Kidney glomerular epithelial cell (primary cell): ENCODE measurements at regions not wholly inside any gene's neighbourhood (a gene's known extent, or its start where the extent isn't known, plus 50 kb on each side); places are given as distances from the start of the nearest gene placed in this dataset.
A peak's percentile ranks its signal among the peaks of the same experiment; 100 is the strongest.

Experiments used
- DNase-seq: peaks from one replicate; lab custom pipeline; 2025; lab: John Stamatoyannopoulos, UW

DNA sequence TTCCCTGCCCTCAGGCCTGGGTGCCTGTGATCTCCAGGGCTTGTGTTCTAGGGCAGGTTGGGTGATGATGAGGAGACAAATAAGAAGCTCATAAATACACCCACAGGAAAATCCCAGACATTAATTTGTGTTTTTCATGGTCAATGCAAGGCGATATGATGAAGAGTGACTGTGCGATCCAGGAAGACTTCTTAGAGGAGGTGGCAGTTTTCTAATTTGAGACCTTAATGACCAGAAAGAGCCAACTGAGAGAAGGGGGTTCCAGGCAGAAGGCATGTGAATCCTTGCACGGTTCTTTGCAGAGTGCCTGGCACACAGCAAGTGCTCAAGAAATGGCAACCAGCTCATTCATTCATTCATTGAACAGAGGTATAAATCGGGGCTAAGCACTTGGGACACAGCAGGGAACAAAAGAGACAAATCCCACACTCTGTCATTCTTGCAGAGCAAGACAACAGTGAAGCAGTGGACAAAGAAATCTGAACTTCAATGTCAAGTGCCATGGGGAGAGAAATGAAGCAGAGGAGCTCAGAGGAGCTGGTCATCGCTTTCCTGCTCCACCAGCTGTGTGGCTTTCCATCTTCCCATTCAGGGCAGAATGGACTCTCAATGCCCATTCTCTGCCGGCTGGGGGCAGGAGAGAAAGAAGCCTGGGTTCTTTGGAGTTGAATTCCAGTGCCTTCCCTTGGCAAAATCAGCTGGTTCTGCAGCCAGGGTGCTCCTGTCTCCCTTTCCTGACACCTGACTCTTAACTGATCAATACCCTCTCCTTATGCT lies 128.3 kb downstream of the AACS start:
- no peak for DNase-seq

DNA sequence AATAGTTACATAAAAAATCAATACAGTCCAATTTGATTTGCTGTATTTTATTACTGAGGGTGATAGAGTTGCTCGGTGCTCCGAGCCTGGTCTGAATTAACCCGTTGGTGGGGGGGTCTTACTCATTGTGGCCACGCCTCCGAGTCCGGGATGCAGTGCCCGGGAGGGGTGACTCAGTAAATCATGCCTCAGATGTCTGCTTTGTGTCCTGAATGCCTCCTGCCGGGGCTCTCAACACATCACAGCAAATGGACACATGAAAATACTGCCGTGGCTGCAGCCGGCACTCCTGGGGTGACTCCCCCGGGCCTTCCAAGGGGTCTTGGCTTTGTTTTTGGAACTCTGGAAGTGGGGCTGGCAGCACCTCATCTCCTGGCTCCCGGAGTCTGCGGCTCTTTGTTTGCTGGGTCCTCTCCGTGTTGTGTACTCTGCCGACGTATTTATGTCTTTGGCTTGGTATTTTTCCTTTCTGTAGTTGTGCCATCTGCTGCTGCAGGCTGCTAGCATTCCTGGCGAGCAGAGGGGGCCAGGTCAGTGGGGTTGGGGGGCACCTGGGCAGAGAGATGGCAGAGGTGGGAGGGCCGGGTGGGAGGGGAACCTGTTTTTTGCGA lies 129.0 kb downstream of the AACS start:
- peak; percentile 18 for DNase-seq

DNA sequence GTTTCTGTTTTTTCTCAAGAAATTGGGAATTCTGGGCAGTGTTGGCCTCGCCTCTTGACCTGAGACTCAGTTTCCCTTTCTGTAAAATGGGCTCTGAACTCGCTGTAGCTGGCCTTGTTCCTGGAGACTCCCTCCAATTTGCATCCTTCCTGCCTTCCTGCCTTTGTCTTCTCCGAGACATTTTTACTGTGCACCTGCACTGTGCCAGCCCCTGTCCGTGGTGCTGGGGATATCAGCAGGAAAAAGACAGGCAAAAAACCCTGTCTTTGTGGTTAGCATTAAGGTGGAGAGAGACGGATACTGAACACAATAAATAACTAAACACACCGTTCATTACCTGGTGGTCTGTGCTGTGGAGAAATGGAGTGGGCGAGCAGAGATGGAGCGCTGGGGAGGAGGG lies 129.8 kb downstream of the AACS start:
- DNase-seq: no peak

DNA sequence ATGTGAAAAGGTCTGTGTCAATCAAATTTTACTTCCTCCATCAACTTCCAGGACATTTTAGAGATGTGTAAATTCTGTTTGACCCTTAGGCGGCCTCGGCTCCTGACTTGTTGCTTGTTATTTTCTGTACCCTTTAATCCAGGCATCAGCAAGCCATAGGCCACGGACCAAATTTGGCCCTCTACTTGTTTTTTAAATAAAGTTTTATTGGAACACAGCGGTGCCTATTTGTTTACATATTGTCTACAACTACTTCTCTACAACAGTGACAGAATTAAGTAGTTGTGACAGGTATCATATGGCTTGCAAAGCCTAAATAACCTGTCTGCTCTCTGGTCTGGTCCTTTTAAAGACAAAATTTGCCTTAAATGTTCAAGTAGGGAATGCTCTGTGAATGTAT lies 132.1 kb downstream of the AACS start:
- DNase-seq: no peak

DNA sequence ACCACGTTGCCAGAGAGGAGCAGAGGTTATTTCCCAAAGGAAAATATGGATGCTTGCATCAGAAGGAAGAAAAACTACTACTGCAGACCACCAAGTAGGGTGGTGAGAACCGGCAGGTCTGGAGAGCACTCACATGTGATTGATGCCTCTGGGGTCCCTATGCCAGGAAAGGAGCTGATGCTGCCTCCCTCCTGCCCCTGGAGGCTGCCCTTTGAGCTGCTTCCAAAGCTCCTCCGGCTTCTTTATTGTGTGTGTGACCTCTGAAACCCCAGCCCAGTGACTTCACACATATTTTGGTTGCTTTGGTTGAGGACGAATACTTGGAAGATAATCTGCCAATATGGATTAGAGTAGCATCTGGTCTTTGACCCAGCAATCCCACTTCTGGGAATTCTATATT lies 133.4 kb downstream of the AACS start:
- no peak for DNase-seq

DNA sequence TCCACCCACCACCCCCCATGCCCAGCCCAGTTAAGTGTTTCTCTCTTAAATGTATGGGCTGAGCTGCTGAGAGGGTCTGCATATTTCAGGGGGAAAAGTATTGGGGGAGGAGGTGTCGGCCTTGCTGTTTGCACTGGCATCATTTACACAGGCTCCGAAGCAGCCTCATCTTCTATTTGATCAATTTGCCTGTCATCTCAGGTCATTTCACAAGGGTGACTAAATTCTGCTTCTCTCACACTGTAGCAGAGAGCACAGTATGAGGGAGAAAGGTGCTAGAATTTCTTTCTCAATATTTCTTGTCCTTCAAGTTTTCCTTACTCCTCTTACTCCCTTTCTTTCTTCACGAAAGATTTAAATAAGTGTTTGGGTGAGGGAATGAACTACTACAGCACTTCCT lies 135.9 kb downstream of the AACS start:
- DNase-seq: no peak

DNA sequence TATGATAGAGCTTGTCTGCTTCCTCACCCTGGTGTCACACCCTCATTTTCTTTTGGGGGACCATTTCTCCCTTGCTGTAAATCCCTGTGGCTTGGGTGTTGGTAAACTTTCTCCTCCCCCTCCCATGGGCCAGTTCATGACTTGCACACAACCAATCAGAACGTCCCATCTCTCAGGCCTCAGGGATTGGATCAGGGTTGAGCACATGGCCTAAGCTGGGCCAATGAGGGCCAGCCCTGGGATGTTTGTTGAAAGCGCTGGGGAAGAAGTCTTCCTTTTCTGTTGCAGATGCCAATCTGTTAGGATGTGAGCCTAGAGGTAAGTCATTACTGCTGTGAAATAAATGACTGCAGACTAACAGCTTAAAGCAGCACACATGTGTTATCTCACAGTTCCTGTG lies 136.7 kb downstream of the AACS start:
- no peak for DNase-seq

DNA sequence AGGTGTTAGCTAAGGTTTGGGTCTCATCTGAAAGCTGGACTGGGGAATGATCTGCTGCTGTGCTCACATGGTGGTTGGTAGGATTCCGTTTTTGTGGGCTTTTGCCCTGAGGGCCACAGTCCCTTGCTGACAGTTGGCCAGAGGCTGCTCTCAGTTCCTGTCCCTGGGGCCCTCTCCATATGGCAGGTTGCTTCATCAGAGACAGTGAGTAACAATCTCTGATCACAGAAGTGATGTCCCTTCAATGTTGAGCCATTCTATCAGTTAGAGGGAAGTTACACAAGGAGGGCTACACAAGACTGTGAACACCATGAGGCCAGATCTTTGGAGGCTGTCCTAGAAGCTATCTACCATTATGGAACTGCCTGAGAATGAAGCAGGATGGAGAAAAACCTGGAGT lies 137.2 kb downstream of the AACS start:
- DNase-seq: no peak

DNA sequence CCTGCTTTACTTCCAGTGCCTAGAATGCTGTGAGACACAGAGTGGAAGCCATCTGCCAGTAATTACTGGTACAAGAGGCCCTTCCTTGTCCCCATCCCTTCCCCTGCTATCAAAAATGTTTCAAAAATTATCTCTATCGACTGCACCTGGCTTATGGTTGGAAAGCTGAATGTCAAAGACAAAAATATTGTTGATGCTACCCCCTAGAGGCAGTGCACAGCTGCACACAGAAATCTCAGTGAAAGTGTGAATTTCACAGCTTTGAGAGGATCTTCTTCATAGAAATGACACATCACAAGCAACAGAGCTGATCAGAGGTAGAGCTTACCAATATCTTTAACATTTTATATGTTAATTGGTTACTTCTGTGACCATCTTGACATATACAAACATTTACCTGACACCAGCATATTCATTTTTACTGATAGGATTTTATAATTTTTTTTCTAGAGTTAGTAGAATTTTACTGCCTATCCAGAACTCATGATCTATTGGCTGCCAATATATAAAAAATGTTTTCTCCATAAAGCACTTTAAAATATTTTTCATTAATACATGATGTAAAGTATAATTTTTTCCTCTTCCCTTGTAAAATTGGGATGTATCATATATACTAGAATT lies 138.0 kb downstream of the AACS start:
- DNase-seq: no peak

DNA sequence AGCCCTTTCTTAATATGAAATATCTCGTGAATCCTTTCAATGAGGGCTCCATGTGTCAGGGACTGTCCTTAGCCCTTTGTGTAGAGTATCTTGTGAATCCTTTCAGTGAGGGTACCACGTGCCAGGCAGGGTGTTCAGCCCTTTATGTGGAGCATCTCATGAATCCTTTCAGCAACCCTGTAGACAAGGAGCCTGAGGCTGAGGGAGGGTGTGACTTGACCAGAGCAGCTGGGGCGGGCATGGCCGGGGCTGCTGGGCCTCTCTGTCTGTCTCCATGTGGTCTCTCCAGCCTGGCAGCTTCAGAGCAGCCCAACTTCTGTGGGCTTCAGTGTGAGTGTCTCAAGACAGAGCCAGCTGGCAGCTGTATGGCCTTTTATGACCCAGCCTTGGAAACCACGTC lies 140.2 kb downstream of the AACS start:
- DNase-seq: no peak

DNA sequence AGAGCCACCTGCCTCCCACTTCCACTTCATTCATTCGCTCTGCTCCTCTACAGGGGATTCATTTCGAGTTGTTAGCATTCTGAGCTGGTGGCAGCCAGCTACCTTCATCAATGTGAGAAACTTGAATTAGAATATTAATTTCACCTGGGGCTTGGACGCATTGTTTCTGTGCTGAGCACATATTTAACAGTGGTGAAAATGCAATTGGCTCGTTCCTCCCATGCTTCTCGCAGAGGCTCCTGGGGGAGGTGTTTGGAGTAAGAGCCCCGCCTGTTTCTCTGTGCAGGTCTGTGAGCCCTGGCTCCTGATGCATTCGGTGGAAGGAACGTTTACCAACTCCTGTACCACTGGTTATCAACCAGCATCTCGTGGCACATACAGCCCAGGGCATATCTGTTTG lies 141.5 kb downstream of the AACS start:
- DNase-seq: no peak

DNA sequence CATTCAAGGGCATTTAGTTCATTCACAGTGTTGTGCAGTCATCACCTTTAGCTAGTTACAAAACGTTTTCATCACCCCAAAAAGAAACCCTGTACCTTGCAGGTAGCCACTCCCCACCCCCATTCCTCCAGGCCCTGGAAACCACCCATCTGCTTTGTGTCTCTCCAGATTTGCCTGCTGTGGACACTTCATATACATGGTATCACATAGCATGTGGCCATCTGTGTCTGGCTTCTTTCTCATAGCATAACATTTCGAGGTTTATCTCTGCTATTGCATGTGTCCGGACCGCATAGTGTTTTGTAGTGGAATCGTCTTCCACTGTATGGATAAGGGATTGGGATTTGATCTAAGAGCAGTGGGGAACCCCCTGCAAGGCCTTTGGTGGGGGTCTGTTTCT lies 143.1 kb downstream of the AACS start:
- no peak for DNase-seq

DNA sequence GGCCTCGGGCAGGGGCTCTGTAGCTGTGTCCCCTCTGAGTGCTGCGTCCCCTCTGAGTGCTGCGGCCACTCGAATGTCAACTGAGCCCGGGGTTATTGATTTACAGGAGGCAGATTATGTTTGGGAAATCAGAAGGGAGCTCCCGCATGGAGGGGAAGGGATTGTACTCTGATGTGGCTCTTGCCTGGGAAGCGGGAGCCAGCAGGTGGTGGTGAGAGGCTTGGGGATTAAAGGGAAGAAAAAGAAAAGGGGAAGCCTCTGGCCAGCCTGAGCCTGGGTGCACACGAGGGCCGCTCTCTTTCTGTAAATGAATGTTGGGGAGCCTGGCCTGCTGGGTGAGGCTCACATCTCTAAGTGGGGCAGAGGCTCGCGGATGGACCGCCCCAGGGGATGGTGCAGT lies 143.7 kb downstream of the AACS start:
- no peak for DNase-seq

DNA sequence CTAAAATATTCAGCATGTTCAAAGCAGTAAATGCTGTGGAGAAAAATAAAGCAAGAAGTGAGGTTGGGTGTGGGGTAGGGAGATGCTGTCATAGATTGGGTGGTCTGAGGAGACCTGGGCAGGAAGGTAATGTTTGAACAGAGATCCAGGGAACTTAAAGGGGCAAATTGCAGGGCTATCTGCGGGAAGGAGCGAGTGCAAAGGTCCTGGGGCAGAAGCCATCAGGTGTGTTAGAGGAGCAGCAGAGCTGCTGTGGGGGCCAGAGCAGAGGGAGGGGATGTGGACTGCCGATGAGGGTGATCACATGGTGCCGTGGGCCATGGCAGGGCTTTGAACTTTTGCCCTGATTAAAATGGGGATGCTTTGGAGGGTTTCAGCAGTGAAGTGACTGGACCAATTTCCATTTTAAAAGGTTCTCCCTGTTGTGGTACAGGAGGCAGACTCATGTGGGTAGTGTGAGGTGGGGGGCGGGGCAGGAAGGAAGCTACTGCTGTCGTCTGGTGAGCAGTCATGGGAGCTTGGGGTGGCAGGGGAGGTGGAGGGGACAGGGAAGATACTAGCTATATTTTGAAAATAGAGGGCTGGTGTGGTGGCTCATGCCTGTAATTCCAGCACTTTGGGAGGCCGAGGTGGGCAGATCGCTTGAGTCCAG lies 145.0 kb downstream of the AACS start:
- DNase-seq: no peak

DNA sequence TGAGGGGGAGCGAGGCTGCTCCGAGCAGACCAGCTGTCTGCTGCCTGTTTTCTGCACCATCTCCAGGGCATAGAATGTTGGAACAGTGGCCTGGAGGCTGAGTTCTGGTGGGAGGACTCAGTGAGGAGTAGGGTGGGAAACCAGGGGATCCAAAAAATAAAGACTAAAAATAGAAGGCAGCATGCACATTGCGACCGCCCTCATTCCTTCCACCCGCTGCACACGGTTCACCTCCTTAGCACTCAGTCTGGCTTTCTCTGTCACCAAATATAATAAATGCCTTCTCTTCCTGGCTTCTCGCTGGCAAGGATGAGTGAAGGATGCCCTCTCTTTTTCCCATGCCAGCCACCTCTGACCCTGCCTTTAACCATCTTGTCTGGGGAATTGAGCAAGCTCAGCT lies 146.2 kb downstream of the AACS start:
- no peak for DNase-seq

DNA sequence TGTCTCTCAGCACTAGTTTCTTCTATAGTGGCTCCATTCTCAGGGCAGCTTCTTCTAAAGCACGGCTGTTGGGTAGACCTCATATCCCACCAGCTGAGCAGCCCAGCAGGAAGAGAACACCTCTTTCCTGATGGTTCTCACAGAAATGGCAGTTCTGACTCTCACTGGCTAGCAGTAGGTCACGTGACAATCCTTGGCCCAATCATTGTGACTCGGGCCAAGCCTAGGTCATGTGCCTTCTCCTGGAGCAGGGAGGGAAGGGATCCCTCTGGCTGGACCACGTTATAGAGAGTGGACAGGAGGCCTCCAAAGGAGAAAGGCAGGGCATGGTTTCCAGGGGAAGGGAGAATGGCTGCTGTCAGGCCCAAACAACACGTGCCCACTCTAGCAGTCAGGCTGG lies 149.1 kb downstream of the AACS start:
- DNase-seq: no peak

DNA sequence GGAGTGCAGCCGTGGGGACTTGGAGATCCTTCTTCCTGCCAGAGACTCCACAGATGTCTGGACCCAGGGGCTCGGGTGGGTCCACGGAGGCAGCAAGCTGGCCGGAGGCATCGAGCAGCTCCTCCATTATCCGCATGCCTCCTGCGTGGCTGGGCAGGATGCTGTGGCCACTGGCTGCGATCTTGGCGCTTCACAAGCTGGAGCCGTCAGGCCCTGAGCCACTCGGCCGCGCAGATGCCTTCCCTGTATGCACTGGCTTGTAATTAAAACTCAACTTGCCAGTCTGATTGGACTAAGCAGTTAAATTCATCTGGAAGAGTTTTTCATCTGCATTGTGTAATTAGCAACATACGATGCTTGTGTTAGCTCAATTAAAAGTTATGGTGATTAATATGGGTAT lies 151.5 kb downstream of the AACS start:
- no peak for DNase-seq

DNA sequence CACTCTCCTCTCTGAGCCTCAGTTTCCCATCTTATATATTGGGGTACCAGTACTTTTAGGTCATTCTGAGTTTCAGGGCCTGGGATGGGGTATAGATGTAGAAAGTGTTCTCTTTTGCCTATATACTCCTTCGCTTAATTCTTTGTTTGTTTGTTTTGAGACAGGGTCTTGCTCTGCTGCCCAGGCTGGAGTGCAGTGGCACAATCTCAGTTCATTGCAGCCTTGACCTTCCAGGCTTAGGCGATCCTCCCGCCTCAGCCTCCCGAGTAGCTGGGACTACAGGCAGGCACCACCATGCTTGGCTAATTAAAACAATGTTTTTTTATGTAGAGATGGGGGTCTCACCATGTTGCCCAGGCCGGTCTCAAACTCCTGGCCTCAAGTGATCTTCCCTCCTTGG lies 152.1 kb downstream of the AACS start:
- no peak for DNase-seq

DNA sequence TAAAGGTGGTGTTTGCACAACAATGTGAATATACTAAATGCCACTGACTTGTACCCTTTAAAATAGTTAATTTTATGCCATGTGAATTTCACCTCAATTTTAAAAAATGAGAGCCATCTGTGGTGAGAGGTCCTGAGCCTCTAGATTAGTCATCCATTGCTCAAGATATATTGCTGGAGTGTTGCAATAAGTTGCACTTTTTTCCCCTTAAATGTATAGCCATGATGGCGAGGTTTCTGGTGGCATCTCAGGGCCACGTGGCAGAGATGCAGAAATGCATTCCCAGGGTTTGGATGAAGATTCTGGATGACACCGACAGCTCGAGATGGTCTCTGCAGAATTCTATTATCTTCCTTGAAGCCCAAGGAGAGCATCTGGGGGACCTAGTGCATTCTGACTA lies 153.7 kb downstream of the AACS start:
- DNase-seq: no peak

DNA sequence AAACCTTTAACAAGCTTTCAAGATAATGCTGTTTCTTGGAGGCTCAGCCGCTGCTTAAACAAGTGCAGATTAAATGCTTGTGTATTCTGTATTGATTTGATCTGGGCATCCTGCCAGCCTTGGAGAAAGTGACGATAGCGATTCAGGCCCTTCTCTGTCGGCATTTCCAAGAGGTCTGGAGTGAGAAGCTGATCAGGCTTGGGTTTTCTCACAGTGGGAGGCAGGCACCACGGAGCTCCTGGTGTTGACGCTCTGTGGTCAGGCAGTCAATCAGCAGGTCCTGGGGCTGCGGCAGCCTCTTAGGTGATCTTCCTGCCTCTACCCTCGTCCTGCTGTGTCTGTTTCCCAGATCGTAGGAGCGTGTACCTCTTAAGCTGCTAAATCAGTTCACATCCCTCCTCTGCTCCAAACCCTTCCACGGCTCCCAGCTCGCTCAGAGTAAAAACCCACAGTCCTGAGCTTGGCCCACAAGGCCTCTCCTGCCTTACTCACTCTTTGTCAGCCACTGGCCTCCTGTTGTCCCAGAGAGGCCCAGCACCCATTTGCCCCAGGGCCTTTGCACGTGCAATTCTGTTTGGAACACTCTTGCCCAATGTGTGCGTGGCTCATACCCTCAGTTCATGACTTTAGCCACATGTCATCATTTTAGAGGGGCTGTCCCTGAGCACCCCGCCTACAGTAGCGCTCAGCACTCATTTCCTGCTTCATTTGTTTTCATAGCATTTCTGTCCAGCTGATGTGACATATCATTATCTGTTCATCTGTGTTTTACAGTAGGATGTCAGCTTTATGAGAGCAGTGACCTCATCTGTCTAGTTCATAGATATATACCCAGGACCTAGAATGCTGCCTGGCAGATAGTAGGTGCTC lies 155.4 kb downstream of the AACS start:
- DNase-seq: no peak

DNA sequence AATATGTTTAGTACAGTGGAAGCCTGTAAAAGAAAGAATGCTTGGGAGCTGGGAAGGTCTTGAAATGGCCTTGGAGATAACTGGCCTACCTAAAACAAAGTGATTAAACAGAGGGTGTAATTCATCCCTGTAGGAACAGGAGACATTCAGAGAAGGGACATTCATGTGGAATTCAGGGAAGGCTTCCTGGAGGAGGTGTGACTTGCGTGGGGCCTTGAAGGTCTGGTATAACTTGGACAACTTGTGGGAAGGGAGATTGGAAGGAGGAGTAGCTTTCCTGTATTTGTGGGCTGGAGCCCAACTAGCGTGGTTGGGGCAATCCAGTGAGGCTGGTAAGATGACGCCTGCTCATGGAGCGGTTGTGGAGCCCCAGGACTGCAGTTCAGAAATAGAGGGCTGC lies 156.4 kb downstream of the AACS start:
- DNase-seq: no peak

DNA sequence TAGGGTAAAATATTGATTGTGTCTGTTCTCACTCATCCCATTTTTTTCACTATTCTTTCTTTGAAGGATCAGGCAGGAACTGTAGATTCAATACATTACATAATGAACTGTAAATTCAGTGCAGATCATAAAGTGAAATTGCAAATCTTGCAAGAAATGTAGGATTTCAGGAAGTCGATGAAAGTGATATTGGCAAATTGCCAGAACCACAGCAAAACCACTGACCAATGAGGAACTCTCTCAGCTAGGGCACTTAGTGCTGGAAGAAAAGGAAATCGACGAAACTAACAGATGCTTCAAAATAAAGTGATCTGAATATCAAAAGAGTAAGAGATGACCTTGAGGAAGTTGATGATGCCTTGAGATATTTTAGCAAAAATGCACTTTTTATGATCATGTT lies 157.6 kb downstream of the AACS start:
- no peak for DNase-seq
